Activated CD4-positive, alpha-beta T cell treated with anti-CD3 and anti-CD28 coated beads, Interleukin-2, amount 10 ng/mL, durations not matched to agents 24 days and 14 days (primary cell): ENCODE measurements at regions not wholly inside any gene's neighbourhood (a gene's known extent, or its start where the extent isn't known, plus 50 kb on each side); places are given as distances from the start of the nearest gene placed in this dataset.
"Not testable (repeated sequence)": the region's sequence is repeated elsewhere in the genome, so short reads cannot be mapped to it uniquely, and the experiment has no call there.

Source experiments
- DNase-seq: peaks from one replicate; pipeline ENCODE4 v3.0.0; 2022
- H3K27ac Mint-ChIP-seq: one replicate; pipeline ENCODE4 v1.8.0; 2022; ENCODE audit warnings: mild to moderate bottlenecking, mixed read lengths
- H3K27me3 Mint-ChIP-seq: one replicate; pipeline ENCODE4 v1.8.0; 2022; ENCODE audit warnings: mixed read lengths
- H3K36me3 Mint-ChIP-seq: one replicate; pipeline ENCODE4 v1.8.0; 2022; ENCODE audit warnings: low read depth, mild to moderate bottlenecking, mixed read lengths
- H3K4me1 Mint-ChIP-seq: one replicate; pipeline ENCODE4 v1.8.0; 2021; ENCODE audit warnings: mixed read lengths
- H3K4me3 Mint-ChIP-seq: one replicate; pipeline ENCODE4 v1.8.0; 2022; ENCODE audit warnings: mild to moderate bottlenecking, moderate library complexity, mixed read lengths
- H3K9me3 Mint-ChIP-seq: one replicate; pipeline ENCODE4 v1.8.0; 2021; ENCODE audit warnings: mixed read lengths
- intact Hi-C: fragments of 100-400 bp; cut with micrococcal nuclease; formaldehyde crosslinking; loops from one replicate; pipeline ENCODE4 v1.15.1; 2023

- H3K9me3 Mint-ChIP-seq, H3K36me3 Mint-ChIP-seq, intact Hi-C loops, H3K4me1 Mint-ChIP-seq, H3K4me3 Mint-ChIP-seq, H3K27me3 Mint-ChIP-seq, DNase-seq, H3K27ac Mint-ChIP-seq: not testable (repeated sequence)
These were observed 156.9 kb upstream of the CNOT2 start for GRCh38 chr12:70086372-70086771.

GRCh38 chr12:70091021-70091521 is 152.2 kb upstream of the CNOT2 start:
- Mint-ChIP-seq H3K4me3 (no peak overlapping the region), H3K27me3 (no peaks in the 10 kb centered on the region), H3K36me3 (no peaks in the 10 kb centered on the region), H3K9me3 (peaks cover 6% of the 10 kb centered on the region), H3K4me1 (no peaks in the 10 kb centered on the region), H3K27ac (no peak overlapping the region)
- intact Hi-C loops, result no loop called here
- no peak for DNase-seq

DNA sequence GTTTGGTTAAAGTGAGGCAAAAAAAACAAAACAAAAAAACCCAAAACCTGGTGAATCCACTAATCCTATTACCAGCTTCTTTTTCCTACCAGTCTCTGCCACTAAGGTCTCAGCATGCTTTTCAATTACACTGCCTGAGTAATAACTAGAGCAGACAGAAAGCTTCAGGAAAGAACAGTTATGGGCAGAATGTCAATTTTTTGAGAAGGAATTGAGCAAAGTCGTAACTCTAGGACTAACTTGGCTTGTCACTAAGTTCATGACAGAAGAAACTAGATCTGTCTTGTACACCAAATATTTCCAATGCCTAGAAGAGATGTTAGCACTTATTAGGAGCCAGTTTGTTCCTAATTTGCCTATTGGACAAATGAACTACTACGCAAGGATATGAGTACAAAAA is 148.8 kb upstream of the CNOT2 start:
- Mint-ChIP-seq H3K36me3 (no peaks in the 10 kb centered on the region), H3K4me3 (no peak overlapping the region), H3K27me3 (no peaks in the 10 kb centered on the region), H3K9me3 (peaks cover 6% of the 10 kb centered on the region), H3K27ac (no peak overlapping the region), H3K4me1 (no peaks in the 10 kb centered on the region)
- intact Hi-C loops, result no loop called here
- DNase-seq, result no peak

DNA sequence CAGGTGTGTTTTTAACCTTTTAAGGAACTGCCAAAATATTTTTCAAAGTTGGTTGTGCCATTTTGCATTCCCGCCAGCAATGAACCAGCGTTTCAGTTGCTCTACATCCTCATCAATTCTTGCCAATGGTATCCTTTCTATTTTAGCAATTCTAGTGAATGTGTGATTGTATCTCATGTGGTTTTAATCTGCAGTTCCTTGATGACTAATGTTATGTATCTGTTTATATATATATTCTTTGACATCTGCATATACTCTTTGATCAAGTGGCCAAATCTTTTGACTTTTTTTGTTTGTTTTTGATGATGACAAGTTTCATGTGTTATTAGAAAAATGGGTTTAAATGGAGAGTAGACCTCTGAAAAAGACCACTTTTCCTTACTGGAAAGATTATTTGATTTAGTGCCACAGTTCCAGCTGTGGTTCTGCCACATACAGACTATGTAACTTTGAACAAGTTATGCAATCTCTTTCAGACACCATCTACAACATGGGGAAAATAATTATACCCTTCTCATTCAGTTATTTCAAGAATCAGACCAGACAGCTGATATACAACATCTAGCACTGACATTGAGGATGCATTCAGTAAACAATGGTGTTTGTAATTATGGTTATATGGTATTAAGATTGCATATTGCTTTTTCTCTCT is 146.3 kb upstream of the CNOT2 start:
- Mint-ChIP-seq H3K4me1 (no peaks in the 10 kb centered on the region), H3K4me3 (no peak overlapping the region), H3K9me3 (peaks cover 4% of the 10 kb centered on the region), H3K27ac (no peak overlapping the region), H3K27me3 (peaks cover 2% of the 10 kb centered on the region), H3K36me3 (no peaks in the 10 kb centered on the region)
- intact Hi-C loops, result no loop called here
- DNase-seq, result no peak

GRCh38 chr12:70101064-70101463 is 142.2 kb upstream of the CNOT2 start:
- Mint-ChIP-seq H3K27me3 (peaks cover 2% of the 10 kb centered on the region), H3K9me3 (no peaks in the 10 kb centered on the region), H3K36me3 (no peaks in the 10 kb centered on the region), H3K27ac (no peak overlapping the region), H3K4me3 (no peak overlapping the region), H3K4me1 (no peaks in the 10 kb centered on the region)
- no peak for DNase-seq
- intact Hi-C loops, result no loop called here

DNA sequence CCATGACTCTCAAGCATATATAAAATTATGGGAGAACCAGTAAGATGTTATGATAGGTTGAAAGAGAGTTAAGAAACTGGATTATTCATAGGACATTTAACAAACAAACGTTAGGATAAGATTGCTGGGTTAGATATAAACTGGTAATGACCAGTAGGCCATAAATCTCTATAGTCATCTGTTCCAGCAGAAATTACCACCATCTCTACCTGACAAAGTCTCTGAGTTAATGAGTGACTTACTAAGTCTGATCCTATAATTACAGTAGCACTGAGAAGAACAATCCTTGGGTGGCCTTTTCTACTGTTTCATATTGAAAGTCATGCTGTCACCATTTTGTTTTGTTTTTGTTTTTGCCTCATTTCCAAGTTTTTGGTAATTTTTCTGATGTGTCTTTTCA is 136.9 kb upstream of the CNOT2 start:
- no peak overlapping the region for H3K4me3 Mint-ChIP-seq
- H3K27me3 Mint-ChIP-seq, result peaks cover under 1% of the 10 kb centered on the region
- intact Hi-C loops, result no loop called here
- peaks cover 9% of the 10 kb centered on the region for H3K9me3 Mint-ChIP-seq
- H3K27ac Mint-ChIP-seq, result no peak overlapping the region
- no peaks in the 10 kb centered on the region for H3K4me1 Mint-ChIP-seq
- DNase-seq, result no peak
- no peaks in the 10 kb centered on the region for H3K36me3 Mint-ChIP-seq

GRCh38 chr12:70110085-70110484 is 133.1 kb upstream of the CNOT2 start:
- DNase-seq, result no peak
- no peaks in the 10 kb centered on the region for H3K27me3 Mint-ChIP-seq
- H3K36me3 Mint-ChIP-seq, result no peaks in the 10 kb centered on the region
- no peaks in the 10 kb centered on the region for H3K4me1 Mint-ChIP-seq
- intact Hi-C loops, result no loop called here
- peaks cover 23% of the 10 kb centered on the region for H3K9me3 Mint-ChIP-seq
- no peak overlapping the region for H3K27ac Mint-ChIP-seq
- no peak overlapping the region for H3K4me3 Mint-ChIP-seq

GRCh38 chr12:70117670-70118069 is 125.6 kb upstream of the CNOT2 start:
- Mint-ChIP-seq H3K4me1 (no peaks in the 10 kb centered on the region), H3K36me3 (no peaks in the 10 kb centered on the region), H3K27me3 (no peaks in the 10 kb centered on the region), H3K4me3 (no peak overlapping the region), H3K9me3 (peaks cover 9% of the 10 kb centered on the region), H3K27ac (no peak overlapping the region)
- DNase-seq, result no peak
- intact Hi-C loops, result no loop called here

- Mint-ChIP-seq H3K27ac (no peak overlapping the region), H3K27me3 (no peaks in the 10 kb centered on the region), H3K36me3 (no peaks in the 10 kb centered on the region), H3K9me3 (no peaks in the 10 kb centered on the region), H3K4me1 (no peaks in the 10 kb centered on the region), H3K4me3 (no peak overlapping the region)
- no peak for DNase-seq
- intact Hi-C loops, result no loop called here
These were observed 122.3 kb upstream of the CNOT2 start for GRCh38 chr12:70120970-70121369.

DNA sequence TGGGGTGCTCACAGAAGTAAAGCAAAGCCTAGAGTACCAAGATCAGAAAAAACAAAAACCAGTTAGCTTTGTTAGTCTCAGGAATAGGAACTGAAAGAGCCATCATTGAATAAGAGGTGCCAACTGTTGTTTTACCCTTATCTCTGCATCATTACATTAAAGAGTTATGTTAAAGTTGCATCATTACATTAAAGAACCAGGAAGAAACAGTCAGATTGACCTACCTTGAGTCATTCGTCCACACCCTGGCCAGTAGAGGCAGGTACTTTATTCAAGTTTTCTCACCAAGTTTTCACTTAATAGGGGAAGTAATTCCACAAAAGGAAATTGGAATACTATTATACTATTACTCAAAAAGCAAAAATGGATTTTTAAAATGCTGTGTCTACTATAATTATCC is 121.7 kb upstream of the CNOT2 start:
- no peaks in the 10 kb centered on the region for H3K27me3 Mint-ChIP-seq
- H3K27ac Mint-ChIP-seq, result no peak overlapping the region
- intact Hi-C loops, result no loop called here
- H3K9me3 Mint-ChIP-seq, result no peaks in the 10 kb centered on the region
- H3K4me1 Mint-ChIP-seq, result no peaks in the 10 kb centered on the region
- H3K36me3 Mint-ChIP-seq, result no peaks in the 10 kb centered on the region
- no peak overlapping the region for H3K4me3 Mint-ChIP-seq
- no peak for DNase-seq

- Mint-ChIP-seq H3K9me3 (no peaks in the 10 kb centered on the region), H3K27ac (no peak overlapping the region), H3K27me3 (no peaks in the 10 kb centered on the region), H3K4me1 (no peaks in the 10 kb centered on the region), H3K4me3 (no peak overlapping the region), H3K36me3 (no peaks in the 10 kb centered on the region)
- no peak for DNase-seq
- intact Hi-C loops, result no loop called here
These were observed 120.4 kb upstream of the CNOT2 start for GRCh38 chr12:70122804-70123203.

GRCh38 chr12:70149013-70149412 is 94.2 kb upstream of the CNOT2 start:
- H3K4me3 Mint-ChIP-seq, result no peak overlapping the region
- no peaks in the 10 kb centered on the region for H3K36me3 Mint-ChIP-seq
- H3K27ac Mint-ChIP-seq, result no peak overlapping the region
- H3K4me1 Mint-ChIP-seq, result no peaks in the 10 kb centered on the region
- intact Hi-C loops, result no loop called here
- no peaks in the 10 kb centered on the region for H3K9me3 Mint-ChIP-seq
- H3K27me3 Mint-ChIP-seq, result no peaks in the 10 kb centered on the region
- no peak for DNase-seq

- Mint-ChIP-seq H3K9me3 (no peaks in the 10 kb centered on the region), H3K4me3 (no peak overlapping the region), H3K27me3 (no peaks in the 10 kb centered on the region), H3K27ac (no peak overlapping the region), H3K36me3 (no peaks in the 10 kb centered on the region), H3K4me1 (no peaks in the 10 kb centered on the region)
- intact Hi-C loops, result no loop called here
- DNase-seq, result no peak
These were observed 93.6 kb upstream of the CNOT2 start for GRCh38 chr12:70149665-70150064.

DNA sequence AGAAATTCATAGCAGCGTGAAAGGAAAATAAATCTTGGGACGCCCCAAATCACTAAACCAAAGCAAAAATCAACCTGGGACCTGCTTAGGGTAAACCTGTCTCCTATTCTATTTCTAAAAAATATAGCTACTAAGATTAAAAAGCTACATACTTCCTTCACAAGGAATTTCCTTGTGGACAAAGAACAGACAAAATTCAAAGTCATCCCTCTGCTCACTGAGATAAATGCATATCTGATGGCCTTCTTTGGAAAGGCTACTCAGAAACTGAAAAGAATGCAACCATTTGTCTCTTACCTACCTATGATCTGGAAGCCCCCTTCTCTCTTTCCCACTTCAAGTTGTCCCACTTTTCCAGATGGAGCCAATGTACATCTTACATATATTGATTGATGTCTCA is 93.0 kb upstream of the CNOT2 start:
- Mint-ChIP-seq H3K27ac (no peak overlapping the region), H3K36me3 (no peaks in the 10 kb centered on the region), H3K4me3 (no peak overlapping the region), H3K9me3 (no peaks in the 10 kb centered on the region), H3K4me1 (no peaks in the 10 kb centered on the region), H3K27me3 (no peaks in the 10 kb centered on the region)
- no peak for DNase-seq
- intact Hi-C loops, result no loop called here

DNA sequence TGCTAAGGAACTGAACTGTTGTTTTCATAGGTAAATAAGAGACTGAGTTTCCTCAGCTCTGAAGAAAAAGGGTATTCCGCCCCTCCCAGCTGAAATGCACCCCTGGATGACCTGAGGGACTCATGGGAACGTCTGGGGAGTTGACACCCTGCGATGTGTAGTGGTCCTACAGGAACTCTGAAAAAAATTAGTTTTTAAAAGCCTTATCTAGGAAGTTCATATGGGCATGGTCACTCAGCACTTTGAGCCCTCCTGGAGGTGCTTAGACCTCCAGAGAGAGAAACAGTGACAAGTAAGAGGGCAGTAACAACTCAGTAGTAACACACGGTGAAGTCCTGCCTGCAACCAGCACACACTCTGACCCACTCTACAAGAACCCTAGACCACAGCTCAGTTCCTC is 91.2 kb upstream of the CNOT2 start:
- intact Hi-C loops, result no loop called here
- DNase-seq, result no peak
- H3K4me1 Mint-ChIP-seq, result no peaks in the 10 kb centered on the region
- no peaks in the 10 kb centered on the region for H3K27me3 Mint-ChIP-seq
- no peak overlapping the region for H3K27ac Mint-ChIP-seq
- no peaks in the 10 kb centered on the region for H3K36me3 Mint-ChIP-seq
- H3K9me3 Mint-ChIP-seq, result no peaks in the 10 kb centered on the region
- H3K4me3 Mint-ChIP-seq, result no peak overlapping the region
